ENCODE measurements at regions not wholly inside any gene's neighbourhood (a gene's known extent, or its start where the extent isn't known, plus 50 kb on each side); places are given as distances from the start of the nearest gene placed in this dataset.
A peak's percentile ranks its signal among the peaks of the same experiment; 100 is the strongest.

GRCh38 chr6:19009769-19010168 lies 622.6 kb downstream of the RNF144B start:
- Histone ChIP-seq H4K20me1 (ENCODE audit: insufficient read depth, low read length) (no peaks in the 10 kb centered on the region), H3K4me1 (ENCODE audit: control insufficient read depth, insufficient read depth, low read length) (no peaks in the 10 kb centered on the region), H3K14ac (replicated peaks; ENCODE audit: low read depth, low read length) (no peak overlapping the region), H2BK5ac (ENCODE audit: low read depth, low read length, poor library complexity, severe bottlenecking) (no peak overlapping the region), H2AFZ (replicated peaks; ENCODE audit: low read length, poor library complexity) (no peak overlapping the region), H3K18ac (ENCODE audit: low read depth, low read length) (no peak overlapping the region), H4K91ac (ENCODE audit: insufficient read depth, low read depth, low read length) (no peak overlapping the region), H4K5ac (ENCODE audit: low read depth, low read length) (no peak overlapping the region), H2BK15ac (ENCODE audit: low read depth, low read length) (no peak overlapping the region), H4K8ac (ENCODE audit: low read depth in 2 of 2, low read length in 2 of 2) (no peak overlapping the region), H3K23ac (ENCODE audit: low read depth, low read length) (no peak overlapping the region), H3K9me3 (ENCODE audit: control insufficient read depth, insufficient read depth, low read length) (no peaks in the 10 kb centered on the region), H3K4me2 (ENCODE audit: low read depth, low read length) (no peak overlapping the region), H2BK20ac (ENCODE audit: low read depth, low read length) (no peak overlapping the region), H2BK120ac (ENCODE audit: low read depth, low read length) (no peak overlapping the region), H3K9me1 (ENCODE audit: insufficient read depth, low read length) (no peaks in the 10 kb centered on the region), H3K56ac (ENCODE audit: extremely low read depth, insufficient read depth, low read length) (no peak overlapping the region), H3K4me3 (ENCODE audit: insufficient read depth, low read depth, low read length) (no peak overlapping the region), H3K27ac (ENCODE audit: insufficient read depth, low read length) (no peak overlapping the region), H3K9ac (ENCODE audit: low read depth, low read length) (no peak overlapping the region), H2AK9ac (replicated peaks; ENCODE audit: low read depth, low read length, poor library complexity) (no peak overlapping the region), H3K36me3 (ENCODE audit: control insufficient read depth, insufficient read depth, low read length) (no peaks in the 10 kb centered on the region), H2AK5ac (ENCODE audit: low read depth, low read length) (no peak overlapping the region), H3K79me1 (ENCODE audit: low read depth in 1 of 2, low read length in 2 of 2) (no peaks in the 10 kb centered on the region), H3K27me3 (ENCODE audit: control insufficient read depth, insufficient read depth, low read length) (no peaks in the 10 kb centered on the region), H3K4ac (ENCODE audit: low read depth, low read length) (no peak overlapping the region)
- ATAC-seq (ENCODE audit: low read depth) (no peak), DNase-seq (no peak)
- in situ Hi-C loops (cut with MboI; ENCODE audit: low sequenced_read_pairs) (no loop called here), dilution Hi-C loops (cut with HindIII; ENCODE audit: low sequenced_read_pairs, unreplicated experiment) (no loop called here), intact Hi-C loops (cut with micrococcal nuclease) (no loop called here)
- no TSS peak for BruUV-seq (replicated peaks)
- no peak for TF ChIP-seq MXI1 (IDR thresholded peaks at IDR 0.05; ENCODE audit: borderline replicate concordance, low read depth, low read length)
- TF ChIP-seq MAFK (IDR thresholded peaks at IDR 0.05; ENCODE audit: low read depth, low read length), result peak; percentile 11; the same call in 1 of the 2 replicates
- CTCF ChIA-PET, result no interaction called here
- no CpG with 5 or more reads among the region's 3 CpGs for WGBS, 2 experiments (ENCODE audit: extremely low coverage in 2 of 2, insufficient read length in 1 of 2)
- POLR2A ChIA-PET (ENCODE audit: unreplicated experiment), result no interaction called here

Data from IMR-90 (cell line).